CD8-positive, alpha-beta memory T cell (primary cell): ENCODE measurements at regions not wholly inside any gene's neighbourhood (a gene's known extent, or its start where the extent isn't known, plus 50 kb on each side); places are given as distances from the start of the nearest gene placed in this dataset.

Source experiments
- CTCF ChIA-PET: fragments of 350-600 bp; sonication (Branson Sonifier 250); formaldehyde crosslinking; loops from one replicate; lab custom pipeline; 2021; ENCODE audit warnings: antibody characterized with exemption; lab: Charles Lee
- POLR2A ChIA-PET: fragments of 350-600 bp; sonication (Branson Sonifier 250); formaldehyde crosslinking; loops from one replicate; lab custom pipeline; 2021; ENCODE audit warnings: antibody characterized with exemption; lab: Charles Lee
- DNase-seq, 5 donors: peaks; one replicate each; pipeline versions ENCODE4 v3.0.0 to v3.0.0-alpha.2; 2020 to 2022; ENCODE audit warnings: mixed read lengths in 1 of 5
- H3K27ac ChIP-seq: one replicate; pipeline ENCODE4 v1.7.0; 2013; ENCODE audit warnings: low read depth, mild to moderate bottlenecking, low read length, moderate library complexity
- H3K27me3 ChIP-seq: 2 replicates; pipeline ENCODE4 v1.7.0; 2013; ENCODE audit warnings: low read length, mild to moderate bottlenecking; ENCODE audit not compliant: insufficient read depth, poor library complexity, severe bottlenecking
- H3K36me3 ChIP-seq: 2 replicates; pipeline ENCODE4 v1.7.0; 2013; ENCODE audit warnings: mild to moderate bottlenecking, low read length, moderate library complexity; ENCODE audit not compliant: insufficient read depth
- H3K4me1 ChIP-seq: 2 replicates; pipeline ENCODE4 v1.7.0; 2013; ENCODE audit warnings: mild to moderate bottlenecking, low read length, moderate library complexity; ENCODE audit not compliant: insufficient read depth
- H3K4me3 ChIP-seq: 2 replicates; pipeline ENCODE4 v1.7.0; 2013; ENCODE audit warnings: mild to moderate bottlenecking, low read length
- H3K9me3 ChIP-seq: 2 replicates; pipeline ENCODE4 v1.7.0; 2013; ENCODE audit warnings: mild to moderate bottlenecking, low read length
- H3K27ac Mint-ChIP-seq, 8 donors: one replicate each; pipeline ENCODE4 v1.8.0; 2020 to 2021; ENCODE audit warnings: mixed read lengths in 8 of 8, mild to moderate bottlenecking in 6 of 8, inconsistent platforms in 3 of 8, moderate library complexity in 3 of 8
- H3K27me3 Mint-ChIP-seq, 2 donors: one replicate each; pipeline ENCODE4 v1.8.0; 2020 to 2021; ENCODE audit warnings: mixed read lengths in 2 of 2, mild to moderate bottlenecking in 1 of 2, moderate library complexity in 1 of 2
- H3K36me3 Mint-ChIP-seq, 3 donors: one replicate each; pipeline ENCODE4 v1.8.0; 2020 to 2021; ENCODE audit warnings: mixed read lengths in 3 of 3, inconsistent platforms in 1 of 3, mild to moderate bottlenecking in 1 of 3
- H3K4me1 Mint-ChIP-seq, 3 donors: one replicate each; pipeline ENCODE4 v1.8.0; 2020 to 2021; ENCODE audit warnings: mixed read lengths in 3 of 3, inconsistent platforms in 1 of 3, mild to moderate bottlenecking in 1 of 3
- H3K4me3 Mint-ChIP-seq, 7 donors: one replicate each; pipeline ENCODE4 v1.8.0; 2020 to 2021; ENCODE audit warnings: mixed read lengths in 7 of 7, mild to moderate bottlenecking in 6 of 7, moderate library complexity in 4 of 7, inconsistent platforms in 2 of 7
- H3K9me3 Mint-ChIP-seq, 5 donors: one replicate each; pipeline ENCODE4 v1.8.0; 2020 to 2022; ENCODE audit warnings: mixed read lengths in 5 of 5, mild to moderate bottlenecking in 3 of 5, moderate library complexity in 2 of 5, inconsistent platforms in 1 of 5

DNA sequence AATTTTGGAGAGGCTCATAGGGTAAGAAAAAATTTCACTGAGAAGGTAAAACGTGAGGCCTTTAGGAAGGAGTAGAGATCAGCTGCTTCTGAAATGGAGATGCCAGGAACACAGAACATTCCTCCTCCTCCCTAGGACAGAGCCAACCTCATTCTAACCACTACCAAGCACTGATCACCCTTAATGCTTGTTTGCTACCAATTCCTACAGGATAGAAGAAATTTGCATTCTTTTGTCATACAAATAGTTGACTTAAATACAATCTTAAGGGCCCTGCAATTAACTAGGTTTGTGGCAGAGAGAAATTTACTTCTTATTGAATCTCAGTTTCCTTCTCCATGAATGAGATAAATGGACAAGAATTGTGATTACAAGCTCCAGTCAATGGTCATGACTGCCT lies 780.2 kb upstream of the WWC1 start:
- no peak overlapping the region for H3K4me3 Mint-ChIP-seq
- no peak overlapping the region for H3K27ac Mint-ChIP-seq
- Histone ChIP-seq H3K27ac (no peak overlapping the region), H3K4me3 (no peak overlapping the region), H3K4me1 (no peaks in the 10 kb centered on the region), H3K27me3 (no peaks in the 10 kb centered on the region), H3K9me3 (no peaks in the 10 kb centered on the region), H3K36me3 (no peaks in the 10 kb centered on the region)
- H3K4me1 Mint-ChIP-seq = no peaks in the 10 kb centered on the region
- H3K36me3 Mint-ChIP-seq = no peaks in the 10 kb centered on the region
- POLR2A ChIA-PET = no interaction called here
- CTCF ChIA-PET = no interaction called here
- peaks cover 0 to 13% (median 2%) of the 10 kb centered on the region in 5 donors for H3K9me3 Mint-ChIP-seq
- no peak for DNase-seq
- H3K27me3 Mint-ChIP-seq = no peaks in the 10 kb centered on the region

DNA sequence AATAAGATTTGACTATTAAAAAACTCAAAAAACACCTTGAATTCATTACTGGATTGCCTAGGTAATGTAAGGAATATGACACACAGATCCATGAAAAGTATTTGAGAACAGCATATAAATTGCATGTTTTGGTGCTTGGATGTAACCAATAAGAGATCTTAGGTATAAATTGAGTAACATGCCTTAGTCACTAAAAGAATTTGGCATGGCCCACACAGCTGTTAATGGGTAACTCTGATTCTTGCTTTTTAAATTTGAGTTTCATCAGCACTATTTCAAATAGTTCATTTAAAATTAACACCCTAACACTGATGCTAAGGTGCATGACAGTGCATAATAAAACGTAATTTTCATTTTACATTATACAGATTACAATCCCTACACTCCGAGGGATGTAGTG lies 779.3 kb upstream of the WWC1 start:
- Histone ChIP-seq H3K9me3 (no peaks in the 10 kb centered on the region), H3K27me3 (no peaks in the 10 kb centered on the region), H3K27ac (no peak overlapping the region), H3K4me3 (no peak overlapping the region), H3K4me1 (no peaks in the 10 kb centered on the region), H3K36me3 (no peaks in the 10 kb centered on the region)
- Mint-ChIP-seq H3K36me3 (no peaks in the 10 kb centered on the region), H3K27me3 (no peaks in the 10 kb centered on the region), H3K9me3 (peaks cover 0 to 13% (median 2%) of the 10 kb centered on the region in 5 donors), H3K4me3 (no peak overlapping the region), H3K27ac (no peak overlapping the region), H3K4me1 (no peaks in the 10 kb centered on the region)
- ChIA-PET CTCF (no interaction called here), POLR2A (no interaction called here)
- DNase-seq = no peak

DNA sequence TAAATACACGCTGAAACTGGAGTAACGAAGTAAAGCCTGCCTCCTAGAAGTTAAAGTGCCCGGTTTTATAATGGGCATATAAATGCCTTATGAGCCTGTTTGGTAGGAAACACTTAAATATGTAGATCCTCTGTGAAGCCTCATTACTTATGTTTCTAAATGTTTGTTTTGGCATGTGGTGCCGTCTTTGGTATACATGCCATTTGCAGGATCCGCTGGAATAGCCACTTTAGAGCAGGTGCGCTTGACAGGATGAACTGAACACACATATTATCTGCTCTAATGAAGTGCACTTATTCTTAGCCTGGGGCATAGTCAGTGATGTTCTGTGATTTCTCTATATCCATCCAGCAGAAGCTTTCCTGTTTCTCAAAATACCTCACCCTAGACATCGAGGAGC lies 778.1 kb upstream of the WWC1 start:
- Mint-ChIP-seq H3K27me3 (no peaks in the 10 kb centered on the region), H3K4me1 (no peaks in the 10 kb centered on the region), H3K4me3 (no peak overlapping the region), H3K36me3 (no peaks in the 10 kb centered on the region), H3K27ac (no peak overlapping the region), H3K9me3 (peaks cover 0 to 16% (median 4%) of the 10 kb centered on the region in 5 donors)
- H3K4me3 ChIP-seq = no peak overlapping the region
- no peaks in the 10 kb centered on the region for H3K9me3 ChIP-seq
- no peaks in the 10 kb centered on the region for H3K27me3 ChIP-seq
- ChIA-PET POLR2A (no interaction called here), CTCF (interaction anchor here (1.4 kb wide), 1 partner anchor 15 kb away, joined by 3 read pairs; no protein-coding TSS in a partner anchor)
- no peaks in the 10 kb centered on the region for H3K4me1 ChIP-seq
- H3K36me3 ChIP-seq = no peaks in the 10 kb centered on the region
- H3K27ac ChIP-seq = no peak overlapping the region
- DNase-seq = no peak

DNA sequence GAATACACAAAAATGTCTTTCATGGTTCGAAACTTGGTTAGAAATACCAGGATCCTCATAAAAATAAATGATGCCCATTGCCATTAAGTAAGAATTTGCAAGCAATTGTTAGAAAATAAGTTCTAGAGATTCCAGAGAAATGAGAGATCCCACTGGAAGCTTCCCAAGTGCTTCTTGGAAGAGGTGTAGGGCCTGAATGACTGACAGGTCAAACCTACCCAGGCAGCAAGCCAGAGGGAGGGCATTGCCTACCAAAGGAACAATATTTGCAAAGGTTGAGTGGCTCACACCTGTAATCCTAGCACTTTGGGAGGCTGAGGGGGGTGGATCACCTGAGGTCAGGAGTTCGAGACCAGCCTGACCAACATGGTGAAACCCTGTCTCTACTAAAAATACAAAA lies 777.0 kb upstream of the WWC1 start:
- Mint-ChIP-seq H3K36me3 (no peaks in the 10 kb centered on the region), H3K4me3 (no peak overlapping the region), H3K9me3 (peaks cover 0 to 21% (median 4%) of the 10 kb centered on the region in 5 donors), H3K4me1 (no peaks in the 10 kb centered on the region), H3K27me3 (no peaks in the 10 kb centered on the region), H3K27ac (no peak overlapping the region)
- ChIA-PET POLR2A (no interaction called here), CTCF (no interaction called here)
- Histone ChIP-seq H3K27me3 (no peaks in the 10 kb centered on the region), H3K4me1 (no peaks in the 10 kb centered on the region), H3K9me3 (no peaks in the 10 kb centered on the region), H3K36me3 (no peaks in the 10 kb centered on the region), H3K4me3 (no peak overlapping the region), H3K27ac (no peak overlapping the region)
- DNase-seq = no peak

DNA sequence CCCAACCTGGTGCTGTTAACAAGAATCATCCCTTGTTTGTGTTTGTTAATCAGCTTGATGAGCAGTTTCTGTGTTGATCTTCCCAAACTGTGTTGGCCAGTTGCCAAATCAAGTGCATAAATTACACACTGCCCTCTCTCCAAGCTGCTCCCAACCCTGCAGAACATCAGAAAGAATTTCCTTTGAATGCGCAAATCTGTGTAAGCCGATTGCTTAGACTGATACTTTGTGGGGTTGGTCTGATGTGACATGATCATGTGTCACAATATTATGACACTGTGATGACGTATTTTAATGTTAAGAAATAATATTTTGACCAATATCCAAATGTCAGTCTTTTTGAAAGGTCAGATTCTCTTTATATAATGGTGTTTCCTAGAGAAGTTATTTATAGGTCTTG lies 766.4 kb upstream of the WWC1 start:
- Histone ChIP-seq H3K4me3 (no peak overlapping the region), H3K4me1 (no peaks in the 10 kb centered on the region), H3K27me3 (no peaks in the 10 kb centered on the region), H3K36me3 (no peaks in the 10 kb centered on the region), H3K27ac (no peak overlapping the region), H3K9me3 (no peaks in the 10 kb centered on the region)
- H3K27me3 Mint-ChIP-seq = no peaks in the 10 kb centered on the region
- H3K4me1 Mint-ChIP-seq = no peaks in the 10 kb centered on the region
- POLR2A ChIA-PET = no interaction called here
- CTCF ChIA-PET = no interaction called here
- H3K27ac Mint-ChIP-seq = no peak overlapping the region
- no peak overlapping the region for H3K4me3 Mint-ChIP-seq
- DNase-seq = no peak
- H3K36me3 Mint-ChIP-seq = no peaks in the 10 kb centered on the region
- peaks cover 0 to 18% (median 2%) of the 10 kb centered on the region in 5 donors for H3K9me3 Mint-ChIP-seq

DNA sequence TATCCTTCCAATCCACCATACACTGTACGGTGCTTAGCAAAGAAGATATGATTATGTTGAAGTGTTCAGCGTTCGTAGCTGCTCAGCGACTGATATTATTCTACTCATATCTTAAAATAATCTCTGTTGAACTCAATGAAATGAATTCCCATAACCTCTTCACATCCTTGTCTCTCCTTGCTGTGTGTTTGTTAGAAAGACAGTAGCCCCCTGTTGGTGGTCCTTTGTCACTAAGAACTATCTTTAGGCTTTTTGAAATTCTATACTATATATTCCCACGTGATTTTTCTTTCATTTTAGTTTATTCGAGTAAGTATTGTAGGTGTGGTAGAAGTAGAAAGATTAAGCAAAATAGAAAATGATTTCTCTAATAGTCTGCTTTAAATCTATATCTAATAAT lies 762.8 kb upstream of the WWC1 start:
- Histone ChIP-seq H3K4me3 (no peak overlapping the region), H3K9me3 (no peaks in the 10 kb centered on the region), H3K27me3 (no peaks in the 10 kb centered on the region), H3K27ac (no peak overlapping the region), H3K36me3 (no peaks in the 10 kb centered on the region), H3K4me1 (no peaks in the 10 kb centered on the region)
- H3K27me3 Mint-ChIP-seq = no peaks in the 10 kb centered on the region
- DNase-seq = no peak
- no peaks in the 10 kb centered on the region for H3K36me3 Mint-ChIP-seq
- peaks cover 0 to 7% (median 3%) of the 10 kb centered on the region in 5 donors for H3K9me3 Mint-ChIP-seq
- ChIA-PET POLR2A (no interaction called here), CTCF (interaction anchor here (1.0 kb wide), 1 partner anchor 15 kb away, joined by 3 read pairs; no protein-coding TSS in a partner anchor)
- no peak overlapping the region for H3K4me3 Mint-ChIP-seq
- no peaks in the 10 kb centered on the region for H3K4me1 Mint-ChIP-seq
- no peak overlapping the region for H3K27ac Mint-ChIP-seq

DNA sequence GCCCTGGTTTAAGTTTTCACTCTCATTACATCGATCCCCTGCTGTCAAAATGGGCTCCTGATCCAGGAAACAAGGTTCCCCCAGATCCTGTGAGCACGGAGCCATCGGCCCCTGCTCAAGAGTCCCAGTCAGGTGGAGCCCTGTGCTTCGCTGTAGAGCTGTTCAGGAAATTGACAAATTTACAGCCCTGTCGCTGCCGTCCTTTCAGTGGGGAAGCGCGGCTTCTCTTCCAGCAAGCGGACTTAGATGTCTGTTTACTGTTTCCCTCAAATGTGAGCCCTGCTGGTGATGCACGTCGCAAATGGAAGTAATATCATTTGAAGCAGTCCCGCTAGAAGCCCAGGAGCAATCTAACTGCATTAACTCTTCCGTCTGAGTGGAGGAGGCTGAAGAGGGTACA lies 760.9 kb upstream of the WWC1 start:
- Histone ChIP-seq H3K9me3 (no peaks in the 10 kb centered on the region), H3K4me1 (no peaks in the 10 kb centered on the region), H3K36me3 (no peaks in the 10 kb centered on the region), H3K27ac (no peak overlapping the region), H3K27me3 (no peaks in the 10 kb centered on the region), H3K4me3 (no peak overlapping the region)
- H3K9me3 Mint-ChIP-seq = peaks cover 0 to 6% (median 3%) of the 10 kb centered on the region in 5 donors
- CTCF ChIA-PET = no interaction called here
- no peaks in the 10 kb centered on the region for H3K36me3 Mint-ChIP-seq
- no peaks in the 10 kb centered on the region for H3K27me3 Mint-ChIP-seq
- DNase-seq = no peak
- POLR2A ChIA-PET = no interaction called here
- no peaks in the 10 kb centered on the region for H3K4me1 Mint-ChIP-seq
- H3K27ac Mint-ChIP-seq = no peak overlapping the region
- no peak overlapping the region for H3K4me3 Mint-ChIP-seq

DNA sequence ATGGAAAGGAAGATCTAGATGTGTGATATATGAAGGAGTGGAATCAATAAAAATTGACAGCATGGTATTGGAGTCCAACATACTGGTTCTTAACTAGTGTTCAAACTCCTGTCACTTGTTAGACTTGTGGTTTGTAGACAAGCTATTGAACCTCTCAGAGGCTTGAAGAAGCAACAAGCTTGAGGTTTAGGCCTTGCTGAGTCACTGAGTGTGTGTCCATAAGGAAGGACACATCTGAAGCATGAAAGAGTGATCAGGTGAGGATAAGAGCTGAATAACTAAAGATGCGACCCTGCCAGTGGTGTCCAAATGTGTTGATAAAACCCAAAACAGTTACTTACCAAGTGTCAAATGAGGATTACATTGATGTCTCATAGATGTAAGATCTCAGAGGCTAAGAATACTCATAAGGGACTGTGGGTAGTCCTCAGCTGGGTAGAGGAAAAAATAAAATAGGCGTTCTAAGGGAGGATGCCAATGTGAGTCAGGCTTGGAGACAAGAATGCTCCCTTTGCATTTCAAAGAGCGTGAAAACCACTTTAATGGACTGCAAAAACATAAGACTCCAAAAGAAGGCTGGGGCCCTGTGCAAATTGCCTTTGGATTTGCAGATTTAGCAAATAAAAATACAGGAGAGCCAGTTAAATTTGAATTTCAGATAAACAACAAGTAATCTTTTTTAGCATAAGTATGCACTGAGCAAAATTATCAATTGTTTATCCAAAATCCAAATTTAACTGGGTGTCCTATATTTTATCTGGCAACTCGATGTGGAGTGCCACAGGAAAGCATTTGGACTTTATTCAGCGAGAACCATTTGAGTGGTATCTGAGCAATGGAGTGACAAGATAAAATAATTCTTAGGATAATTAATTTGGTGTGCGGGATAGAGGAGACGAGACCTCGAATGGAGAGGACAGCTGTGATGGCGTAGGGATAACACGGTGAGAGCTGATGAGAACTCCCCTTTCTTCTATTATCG lies 757.3 kb upstream of the WWC1 start:
- DNase-seq = no peak
- Histone ChIP-seq H3K36me3 (no peaks in the 10 kb centered on the region), H3K27ac (no peak overlapping the region), H3K4me3 (no peak overlapping the region), H3K9me3 (no peaks in the 10 kb centered on the region), H3K27me3 (no peaks in the 10 kb centered on the region), H3K4me1 (no peaks in the 10 kb centered on the region)
- peaks cover 0 to 9% (median 3%) of the 10 kb centered on the region in 5 donors for H3K9me3 Mint-ChIP-seq
- H3K27me3 Mint-ChIP-seq = no peaks in the 10 kb centered on the region
- no peaks in the 10 kb centered on the region for H3K4me1 Mint-ChIP-seq
- no peak overlapping the region for H3K4me3 Mint-ChIP-seq
- ChIA-PET CTCF (no interaction called here), POLR2A (no interaction called here)
- H3K27ac Mint-ChIP-seq = no peak overlapping the region
- no peaks in the 10 kb centered on the region for H3K36me3 Mint-ChIP-seq
